Stimulated activated CD4-positive, alpha-beta T cell treated with anti-CD3 and anti-CD28 coated beads, Interleukin-12 subunit alpha, Interleukin-12 subunit beta, amount 100 ng/mL, for 4 hours (primary cell): ENCODE measurements at regions not wholly inside any gene's neighbourhood (a gene's known extent, or its start where the extent isn't known, plus 50 kb on each side); places are given as distances from the start of the nearest gene placed in this dataset.
A peak's percentile ranks its signal among the peaks of the same experiment; 100 is the strongest.

Experiments
- DNase-seq: peaks from one replicate; pipeline ENCODE4 v3.0.0-alpha.2; 2020

DNA sequence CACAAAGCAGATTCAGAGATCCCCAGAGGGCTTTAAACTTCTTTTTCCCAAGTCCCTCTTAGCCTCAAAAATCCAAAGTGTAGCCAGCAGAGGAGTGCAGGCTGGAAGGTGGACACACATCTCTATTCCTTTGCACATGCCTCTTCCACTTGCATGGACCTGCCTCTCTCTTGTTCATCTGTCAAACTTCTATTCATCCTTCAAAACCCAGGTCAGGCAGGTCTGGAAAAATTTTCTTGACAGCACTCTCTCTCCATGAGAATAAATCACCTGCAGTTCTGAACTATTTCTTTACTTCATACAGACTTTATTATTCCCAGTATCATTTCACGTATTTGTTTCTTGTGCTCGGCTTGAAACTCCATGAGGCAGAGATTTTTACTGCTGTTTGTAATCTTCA, 127.5 kb downstream of the SS18 start:
- no peak for DNase-seq

DNA sequence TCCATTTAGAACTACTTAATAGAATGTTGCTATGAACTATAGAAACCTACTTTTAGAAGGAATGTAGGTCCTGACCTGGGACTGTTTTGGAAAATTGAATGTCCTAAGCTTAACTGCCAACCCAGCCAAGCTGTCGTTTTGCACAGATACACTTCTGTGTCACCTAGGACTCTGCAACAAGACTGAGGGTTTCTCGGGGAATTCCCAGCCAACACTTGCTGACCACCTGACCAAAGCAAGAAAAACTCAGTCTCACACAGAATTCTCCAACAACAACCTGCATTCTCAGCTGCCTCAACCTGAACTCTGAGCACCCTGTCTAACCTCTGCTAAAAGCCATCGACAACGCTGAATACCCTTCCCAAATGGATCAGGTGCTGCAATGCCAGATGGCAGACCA, 128.2 kb downstream of the SS18 start:
- no peak for DNase-seq

DNA sequence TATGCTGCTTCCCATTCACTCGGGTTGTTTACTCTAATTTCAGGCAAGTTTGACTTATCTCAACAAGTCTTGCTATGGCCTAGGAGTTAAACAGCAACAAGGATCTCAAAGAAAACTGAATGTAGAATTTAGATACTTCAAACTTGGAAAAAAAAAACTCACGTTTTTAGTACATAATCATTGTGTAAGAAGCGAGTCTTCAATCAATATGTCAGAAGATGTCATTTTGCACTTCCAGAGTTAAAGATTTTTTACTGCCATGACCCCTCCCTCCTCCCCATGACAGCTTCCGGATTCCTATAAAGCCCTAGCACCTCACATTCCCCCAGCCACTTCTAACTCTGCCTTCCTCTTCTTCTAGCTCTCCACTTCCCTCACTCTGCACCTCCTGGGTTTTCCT, 133.4 kb downstream of the SS18 start:
- DNase-seq, result no peak

DNA sequence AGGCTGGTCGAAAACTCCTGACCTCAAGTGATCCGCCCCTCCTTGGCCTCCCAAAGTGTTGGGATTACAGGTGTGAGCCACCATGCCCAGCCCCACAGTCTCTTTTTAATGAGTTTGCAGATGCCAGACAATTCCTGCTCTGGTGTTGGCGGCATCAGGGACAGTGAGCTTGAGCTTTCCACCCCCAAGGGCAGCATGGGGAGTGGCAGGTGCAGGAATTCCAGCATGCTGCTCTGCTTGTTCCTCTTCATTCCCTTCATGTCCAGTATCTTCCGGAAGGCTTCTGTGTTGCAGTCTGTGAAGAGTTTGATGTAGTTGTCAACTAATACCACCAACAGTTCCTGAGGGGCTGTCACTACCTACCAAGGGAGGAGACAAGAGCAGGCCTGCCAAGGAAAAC, 137.3 kb downstream of the SS18 start:
- DNase-seq, result no peak

DNA sequence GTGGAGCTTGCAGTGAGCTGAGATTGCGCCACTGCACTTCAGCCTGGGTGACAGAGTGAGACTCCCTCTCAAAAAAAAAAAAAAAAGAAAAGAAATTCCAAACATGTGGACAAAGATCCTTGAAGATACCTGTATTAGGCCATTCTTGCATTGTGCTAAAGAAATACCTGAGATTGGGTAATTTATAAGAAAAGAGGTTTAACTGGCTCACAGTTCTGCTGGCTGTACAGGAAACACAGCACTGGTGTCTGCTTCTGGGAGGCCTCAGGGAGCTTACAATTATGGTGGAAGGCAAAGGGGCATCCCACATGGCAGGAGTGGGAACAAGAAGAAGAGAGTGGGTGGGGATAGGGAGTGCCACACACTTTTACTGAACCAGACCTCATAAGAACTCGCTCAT, 140.1 kb downstream of the SS18 start:
- DNase-seq, result no peak

DNA sequence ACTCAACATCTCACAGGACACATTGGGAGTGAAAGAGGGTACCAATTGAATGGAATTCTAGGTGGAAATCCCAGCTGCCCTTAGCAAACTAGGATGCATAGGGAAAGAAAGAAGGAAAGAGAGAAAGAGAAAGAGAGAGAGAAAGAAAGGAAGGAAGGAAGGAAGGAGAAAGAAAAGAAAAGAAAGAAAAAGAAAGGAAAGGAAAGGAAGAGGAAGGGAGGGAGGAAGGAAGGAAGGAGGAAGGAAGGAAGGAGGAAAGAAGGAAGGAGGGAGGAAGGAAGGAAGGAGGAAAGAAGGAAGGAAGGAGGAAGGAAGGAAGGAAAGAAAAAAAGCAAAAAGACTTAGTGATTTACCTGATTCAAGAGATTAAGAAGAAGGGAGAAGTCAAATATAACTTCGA, 143.9 kb downstream of the SS18 start:
- DNase-seq, result no peak

DNA sequence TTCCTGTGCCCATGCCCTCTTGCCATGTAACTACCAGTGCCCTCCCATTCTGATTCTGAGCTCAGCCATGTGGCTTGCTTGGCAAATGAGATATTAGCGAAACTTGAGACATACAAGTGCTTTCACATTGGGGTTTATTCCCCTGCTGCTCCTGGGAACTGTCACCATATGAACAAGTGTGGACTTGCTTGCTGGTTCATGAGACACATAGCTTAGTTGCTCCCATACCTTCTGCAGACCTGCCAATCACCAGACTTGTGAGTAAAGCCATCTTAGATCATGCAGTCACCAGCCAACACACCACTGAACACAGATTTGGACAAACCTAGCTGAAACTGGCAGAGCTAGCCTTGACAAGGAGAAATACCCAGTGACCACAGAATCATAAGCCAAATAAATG, 155.1 kb downstream of the SS18 start:
- no peak for DNase-seq

DNA sequence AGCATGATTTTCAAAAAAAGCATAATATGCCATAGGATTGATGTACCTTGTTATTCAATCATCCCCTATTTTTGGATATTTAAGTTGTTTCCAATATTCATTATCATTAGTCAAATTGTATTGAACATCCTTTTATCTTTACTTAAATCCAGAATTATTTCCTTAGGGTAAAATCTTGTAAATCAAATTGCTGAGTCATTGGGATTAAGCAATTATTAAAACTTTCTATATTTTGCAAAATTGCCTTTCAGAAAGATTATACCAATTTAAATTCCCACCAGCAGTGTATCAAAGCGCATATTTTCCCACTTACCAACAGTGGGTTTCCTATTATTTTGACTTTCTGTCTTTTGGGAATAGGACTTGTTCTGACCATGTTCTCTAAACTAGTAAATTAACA, 159.3 kb downstream of the SS18 start:
- no peak for DNase-seq

DNA sequence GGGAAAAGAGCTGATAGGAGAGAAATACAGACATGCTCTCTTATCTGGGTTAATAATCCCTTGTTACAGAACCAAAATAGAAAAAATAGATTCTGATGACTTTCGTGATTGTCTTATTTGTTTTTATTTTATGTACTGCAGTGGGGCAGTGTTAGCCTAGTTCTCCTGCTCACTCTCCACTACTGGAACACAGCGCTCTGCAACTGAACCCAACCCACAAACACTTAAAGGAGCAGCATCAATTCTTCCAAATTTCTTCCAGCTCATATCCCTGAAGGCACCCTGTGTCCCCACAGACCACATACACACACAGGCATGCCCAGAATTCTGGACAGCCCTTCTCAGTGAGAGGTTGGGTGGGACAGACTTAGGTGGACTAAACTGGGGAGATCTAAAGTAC, 160.6 kb downstream of the SS18 start:
- no peak for DNase-seq

DNA sequence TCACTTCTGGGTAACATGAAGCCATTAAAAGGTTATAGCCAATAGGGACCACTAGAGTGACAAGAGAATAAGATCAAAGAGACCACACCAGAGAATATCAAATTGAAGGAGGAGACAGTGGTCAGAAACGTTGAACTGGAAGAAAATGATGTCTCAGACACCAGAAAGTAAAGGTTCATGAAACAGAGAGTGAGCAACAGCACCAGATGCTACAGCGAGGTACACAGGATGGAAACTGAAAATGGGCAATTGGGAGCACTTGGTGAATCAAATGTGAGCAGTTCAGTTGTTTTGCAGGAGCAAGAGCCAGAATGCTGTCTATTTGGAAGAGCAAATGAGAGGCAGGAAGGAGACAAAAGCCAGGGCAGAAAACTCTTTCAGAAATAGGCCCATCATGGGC, 162.6 kb downstream of the SS18 start:
- DNase-seq, result no peak

DNA sequence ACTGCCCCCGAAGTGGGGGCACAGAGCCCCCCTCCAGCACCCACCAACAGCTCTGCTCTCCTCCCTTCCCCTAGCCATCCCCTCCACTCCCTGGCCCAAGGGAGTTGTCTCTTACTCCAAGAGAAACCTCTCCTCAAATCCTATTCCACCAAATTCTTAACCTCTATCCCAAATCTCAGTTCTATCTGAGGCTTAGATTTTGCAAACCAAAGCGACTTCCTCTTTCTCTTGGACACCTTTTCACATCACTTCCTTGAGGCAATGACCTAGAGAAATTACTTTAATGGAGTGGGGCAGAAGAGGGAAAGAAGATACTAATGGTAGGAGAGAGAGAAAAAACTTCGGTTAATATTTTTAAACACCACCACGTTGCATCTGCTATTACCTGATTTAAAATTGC, 167.2 kb downstream of the SS18 start:
- DNase-seq, result no peak

DNA sequence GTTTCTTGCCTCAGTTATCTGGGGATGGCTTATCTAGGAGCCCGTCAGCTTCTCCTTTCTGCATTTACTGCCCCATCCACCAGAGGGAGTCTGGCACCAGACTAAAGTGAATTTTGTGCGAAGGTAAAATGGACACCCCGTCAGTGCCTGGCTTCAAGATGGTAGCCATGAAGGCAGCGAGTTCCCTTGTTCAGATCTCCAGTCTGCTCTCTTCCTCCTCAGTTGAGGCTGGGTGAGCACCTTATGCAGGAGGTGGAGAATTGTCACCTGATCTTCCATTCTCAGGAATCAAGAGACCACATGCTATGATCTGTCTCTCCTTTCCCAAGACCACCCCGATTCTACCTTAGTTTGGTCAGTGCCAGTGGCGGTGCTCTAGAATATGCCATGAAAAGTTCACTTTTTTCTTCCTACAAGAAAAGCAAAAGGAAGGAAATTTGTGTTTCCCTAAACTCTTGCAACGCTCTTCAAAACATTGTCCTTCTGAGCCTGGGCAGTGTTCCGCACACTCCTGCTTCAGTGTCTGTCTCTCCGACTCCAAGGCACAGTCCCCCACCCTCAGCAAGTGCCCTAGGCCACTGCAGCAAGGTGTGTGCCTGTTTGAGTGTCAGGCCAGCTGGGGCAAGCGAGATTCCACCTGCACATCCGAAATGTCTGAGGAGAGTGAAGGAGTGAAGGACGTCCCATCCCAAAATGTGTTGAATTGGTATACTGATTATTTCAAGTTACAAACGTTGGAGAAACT, 168.6 kb downstream of the SS18 start:
- peak; percentile 5 for DNase-seq

DNA sequence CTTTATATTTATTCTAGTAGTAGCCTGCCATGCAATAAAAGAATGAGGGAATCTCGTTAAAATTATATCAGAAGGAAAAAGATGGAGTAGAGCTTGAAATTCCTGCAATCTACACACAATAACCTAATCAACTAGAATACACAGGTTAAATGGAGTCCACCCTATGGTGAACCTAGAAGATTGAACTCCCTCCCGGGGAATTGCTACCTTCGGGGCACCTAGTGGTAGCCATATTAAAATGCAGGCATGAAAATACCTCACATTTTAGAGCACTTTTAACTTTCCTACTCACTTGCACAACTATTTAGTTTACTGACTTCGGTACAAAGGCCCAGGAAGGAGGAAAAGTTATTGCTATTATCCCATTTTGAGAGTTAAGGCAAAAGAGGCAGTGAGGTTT, 174.5 kb downstream of the SS18 start:
- DNase-seq, result no peak

DNA sequence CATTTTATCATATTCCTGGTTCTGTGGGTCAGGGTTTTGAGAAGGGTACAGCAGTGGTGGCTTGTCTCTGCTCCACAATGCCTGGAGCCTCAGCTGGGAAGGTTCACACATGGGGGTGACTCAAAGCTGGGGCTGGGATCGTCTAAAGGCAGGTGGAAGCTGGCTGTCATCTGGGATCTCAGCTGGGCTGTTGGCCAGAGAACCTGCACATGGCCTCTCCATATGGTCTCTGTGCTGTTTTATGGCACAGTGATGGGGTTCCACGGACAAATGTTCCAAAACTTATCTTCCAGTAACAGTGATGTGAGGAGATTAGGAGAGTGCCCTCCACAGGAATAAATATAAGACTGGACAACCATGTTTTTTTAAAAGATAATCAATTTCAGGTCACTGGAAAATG, 191.4 kb downstream of the SS18 start:
- DNase-seq, result no peak

DNA sequence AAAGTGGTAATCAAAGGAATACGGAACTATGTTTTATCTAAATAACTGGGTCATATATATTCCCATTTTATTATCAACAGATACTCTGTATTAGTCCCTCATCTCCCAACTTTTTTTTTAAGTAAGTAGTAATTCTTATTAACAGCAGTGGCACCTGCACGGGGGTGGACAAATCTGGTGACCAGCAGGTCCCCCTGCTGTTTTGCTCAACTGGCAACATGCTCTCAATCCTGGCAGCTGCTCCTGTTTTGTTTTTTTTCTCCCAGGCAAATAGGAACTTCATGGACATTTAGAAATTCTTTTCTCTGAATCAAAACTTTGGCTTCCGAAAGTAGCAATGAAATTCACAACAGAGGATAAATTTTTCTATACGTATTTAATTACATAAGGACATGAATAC, 193.5 kb downstream of the SS18 start:
- no peak for DNase-seq

DNA sequence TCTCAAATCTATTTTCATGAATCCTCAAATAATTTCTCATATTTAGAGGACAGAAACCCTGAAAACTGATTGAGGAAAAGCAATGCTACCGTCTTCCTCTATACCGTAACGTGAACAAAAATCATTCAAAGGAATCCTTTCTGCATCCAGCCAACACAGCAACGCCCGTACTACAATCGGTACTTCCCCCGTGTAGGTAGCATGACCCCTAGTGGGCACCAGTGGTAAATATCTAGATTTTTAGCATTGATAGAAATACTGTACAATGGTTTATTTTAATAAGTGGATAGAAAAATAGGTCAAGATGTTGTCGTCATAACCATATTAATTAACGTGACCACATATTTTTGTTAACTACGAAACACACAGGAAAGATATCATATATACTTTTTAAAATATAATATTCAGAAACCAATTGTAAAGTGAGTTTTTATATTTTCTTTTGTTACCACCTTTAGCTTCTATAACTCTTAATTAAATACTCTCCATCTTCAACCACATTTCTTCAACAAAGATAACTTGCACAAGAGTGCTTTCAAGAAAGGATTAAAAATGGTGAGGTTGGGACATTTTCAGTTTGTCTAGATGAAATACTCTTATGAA, 194.1 kb downstream of the SS18 start:
- DNase-seq, result no peak

DNA sequence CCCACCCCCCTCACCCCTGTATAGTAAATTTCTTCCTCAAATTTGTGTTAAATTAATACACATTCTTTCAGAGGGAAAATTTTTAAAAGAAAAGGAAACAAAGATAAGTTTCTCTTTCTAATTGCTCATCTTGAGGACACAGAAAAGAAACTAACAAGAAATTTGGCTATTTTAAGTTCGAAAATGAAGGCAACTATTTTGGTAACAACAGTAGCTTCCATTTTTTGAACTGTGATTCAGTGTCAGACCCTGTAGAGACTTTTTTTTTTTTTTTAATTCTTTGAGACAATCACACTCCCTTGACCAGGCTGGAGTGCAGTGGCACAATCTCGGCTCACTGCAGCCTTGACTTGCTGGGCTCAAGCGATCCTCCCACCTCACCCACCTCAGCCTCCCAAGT, 194.9 kb downstream of the SS18 start:
- no peak for DNase-seq

DNA sequence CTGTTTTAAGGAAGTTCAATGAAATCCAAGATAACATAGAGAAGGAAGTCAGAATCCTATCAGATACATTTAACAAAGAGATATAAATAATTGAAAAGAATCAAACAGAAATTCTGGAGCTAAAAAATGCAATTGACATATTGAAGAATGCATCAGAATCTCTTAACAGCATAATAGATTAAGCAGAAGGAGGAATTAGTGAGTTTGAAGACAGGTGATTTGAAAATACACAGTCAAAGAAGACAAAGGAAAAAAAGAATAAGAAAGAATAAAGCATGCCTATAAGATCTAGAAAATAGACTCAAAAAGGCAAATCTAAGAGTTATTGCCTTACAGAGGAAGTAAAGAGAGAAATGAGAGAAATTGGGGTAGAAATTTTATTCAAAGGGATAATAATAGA, 204.1 kb downstream of the SS18 start:
- no peak for DNase-seq

DNA sequence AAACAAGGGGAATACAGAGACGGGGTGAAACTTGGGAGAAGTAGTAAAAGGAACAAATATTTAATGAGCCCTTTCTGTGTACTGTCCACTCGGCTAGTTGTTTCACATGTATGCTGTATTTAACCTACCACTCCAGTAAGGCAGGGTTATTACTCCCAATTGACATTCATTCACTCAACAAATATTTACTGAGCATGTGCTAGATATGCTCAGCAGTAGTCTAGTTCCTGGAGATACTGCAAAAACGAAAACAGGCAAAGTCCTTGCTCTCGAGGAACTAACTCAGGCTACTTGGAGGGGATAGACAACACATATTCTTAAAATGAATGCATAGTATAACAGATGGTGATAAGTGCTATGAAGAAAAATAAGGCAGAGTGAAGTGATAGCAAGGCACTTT, 207.3 kb downstream of the SS18 start:
- DNase-seq, result no peak

DNA sequence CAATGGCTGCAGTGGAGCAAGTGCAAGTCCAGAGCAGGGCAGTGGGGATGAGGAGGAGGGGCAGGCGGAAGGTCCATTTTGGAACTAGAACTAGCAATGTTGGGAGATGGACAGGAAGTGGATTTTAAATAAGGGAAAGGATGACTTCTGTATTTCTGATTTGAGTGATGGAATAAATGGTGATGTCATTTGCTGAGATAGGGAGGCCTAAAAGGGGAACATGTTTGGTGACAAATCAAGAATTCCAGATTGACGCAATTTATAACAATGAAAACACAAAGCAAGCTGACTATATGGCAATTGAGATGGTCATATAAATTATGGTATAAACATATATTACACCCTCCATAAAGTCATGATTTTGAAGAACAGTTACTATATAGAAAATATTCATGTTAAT, 209.3 kb downstream of the SS18 start:
- DNase-seq, result no peak

DNA sequence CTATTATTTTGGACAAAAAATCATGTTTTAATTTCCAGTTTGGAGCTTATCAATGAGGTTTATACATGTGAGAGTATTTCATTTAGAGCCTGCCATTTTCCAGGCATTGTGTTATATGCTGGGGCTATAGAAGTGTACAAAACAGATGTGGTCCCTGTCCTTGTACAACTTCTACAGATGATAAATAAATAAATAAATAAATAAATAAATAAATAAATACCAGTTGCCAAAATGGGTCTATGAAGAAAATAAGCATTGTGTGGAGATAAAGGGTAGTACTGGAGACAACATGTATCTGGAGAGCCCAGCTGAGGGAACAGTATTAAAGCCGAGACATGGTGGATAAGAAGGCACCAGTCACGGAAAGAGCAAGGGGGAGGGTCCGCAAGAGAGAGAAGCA, 210.0 kb downstream of the SS18 start:
- no peak for DNase-seq

DNA sequence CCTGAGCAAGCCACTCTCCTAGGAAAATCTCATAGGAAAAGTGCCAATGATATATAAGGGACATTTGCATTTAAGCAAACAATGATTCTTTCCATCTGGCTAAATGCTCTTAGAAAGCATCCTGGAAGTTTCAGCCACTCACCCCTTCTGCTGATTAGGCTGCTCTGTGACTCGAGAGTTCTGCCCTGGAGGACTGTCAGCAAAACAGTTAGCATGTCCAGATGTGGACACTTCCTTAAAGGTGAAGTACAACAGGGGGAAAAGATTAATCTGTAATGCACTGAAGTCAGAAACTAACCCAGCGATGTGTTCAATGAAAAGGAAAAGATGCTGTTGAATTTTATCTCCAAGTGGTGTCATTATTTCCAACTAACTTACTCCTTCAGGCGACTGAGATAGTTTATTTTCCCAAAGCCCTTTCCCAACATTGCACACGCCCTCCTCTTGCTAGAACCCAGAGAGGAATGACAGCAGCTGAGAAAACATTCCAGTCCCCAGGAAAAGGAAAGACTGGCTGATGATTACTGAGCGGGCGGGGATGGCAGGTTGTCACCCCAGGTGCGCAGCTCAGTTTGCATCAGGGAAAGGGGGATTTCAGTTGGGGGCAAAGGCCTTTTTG, 214.0 kb downstream of the SS18 start:
- DNase-seq, result no peak

DNA sequence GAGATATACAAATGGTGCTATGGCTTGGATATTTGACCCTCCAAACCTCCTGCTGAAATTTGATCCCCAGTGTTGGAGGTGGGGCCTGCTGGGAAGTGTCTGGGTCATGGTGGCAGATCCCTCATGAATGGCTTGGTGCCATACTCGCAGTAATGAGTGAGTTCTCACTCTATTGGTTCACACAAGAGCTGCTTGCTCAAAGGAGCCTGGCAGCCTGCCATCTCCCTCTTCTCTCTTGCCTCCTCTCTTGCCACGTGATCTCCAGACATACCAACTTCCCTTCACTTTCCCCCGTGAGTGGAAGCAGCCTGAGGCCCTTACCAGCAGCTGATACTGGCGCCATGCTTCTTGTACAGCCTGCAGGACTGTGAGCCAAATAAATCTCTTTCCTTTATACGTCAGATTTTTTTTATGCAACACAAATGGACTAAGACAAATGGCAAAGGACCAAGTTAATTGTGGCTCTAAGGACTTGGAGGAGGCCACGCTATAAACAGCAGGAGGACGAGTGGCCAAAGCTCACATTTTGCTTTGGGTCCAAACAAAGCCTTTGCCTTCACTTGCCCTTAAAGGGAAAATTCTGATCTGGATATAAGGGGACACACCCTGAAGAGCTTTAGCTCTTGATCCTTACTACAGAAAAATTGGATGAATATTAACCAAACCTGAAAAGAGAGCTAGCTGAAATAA, 214.7 kb downstream of the SS18 start:
- no peak for DNase-seq

DNA sequence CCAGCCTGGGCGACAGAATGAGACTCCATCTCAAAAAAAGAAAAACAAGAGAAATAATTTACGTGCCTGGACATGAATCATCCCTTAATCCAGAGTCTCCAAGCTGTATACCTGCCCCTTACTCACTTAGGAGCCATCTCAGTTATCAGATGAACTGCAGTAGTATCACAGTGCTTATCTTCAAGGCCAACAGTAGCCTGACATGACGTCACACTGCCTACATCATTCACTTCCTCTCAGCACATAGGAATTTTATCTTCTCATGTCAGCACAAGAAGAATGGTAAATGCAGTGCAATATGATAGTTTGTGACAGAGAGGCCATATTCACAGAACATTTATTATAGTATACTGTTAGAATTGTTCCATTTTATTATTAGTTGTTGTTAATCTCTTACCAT, 216.6 kb downstream of the SS18 start:
- DNase-seq, result no peak
